B cell (primary cell): ENCODE measurements at regions not wholly inside any gene's neighbourhood (a gene's known extent, or its start where the extent isn't known, plus 50 kb on each side); places are given as distances from the start of the nearest gene placed in this dataset.

Experiments
- EZH2 ChIP-seq: IDR thresholded peaks from 2 replicates; pipeline ENCODE4 v1.6.1; 2012; ENCODE audit warnings: borderline replicate concordance, low read depth, mild to moderate bottlenecking, moderate library complexity, low read length; ENCODE audit not compliant: insufficient read depth, poor library complexity, severe bottlenecking
- TF ChIP-seq, protein P1 (sequence below): fragments of 200-600 bp; IDR thresholded peaks from one replicate; pipeline ENCODE4 v1.8.0; 2022; ENCODE audit warnings: antibody characterized with exemption, mild to moderate bottlenecking

DNA sequence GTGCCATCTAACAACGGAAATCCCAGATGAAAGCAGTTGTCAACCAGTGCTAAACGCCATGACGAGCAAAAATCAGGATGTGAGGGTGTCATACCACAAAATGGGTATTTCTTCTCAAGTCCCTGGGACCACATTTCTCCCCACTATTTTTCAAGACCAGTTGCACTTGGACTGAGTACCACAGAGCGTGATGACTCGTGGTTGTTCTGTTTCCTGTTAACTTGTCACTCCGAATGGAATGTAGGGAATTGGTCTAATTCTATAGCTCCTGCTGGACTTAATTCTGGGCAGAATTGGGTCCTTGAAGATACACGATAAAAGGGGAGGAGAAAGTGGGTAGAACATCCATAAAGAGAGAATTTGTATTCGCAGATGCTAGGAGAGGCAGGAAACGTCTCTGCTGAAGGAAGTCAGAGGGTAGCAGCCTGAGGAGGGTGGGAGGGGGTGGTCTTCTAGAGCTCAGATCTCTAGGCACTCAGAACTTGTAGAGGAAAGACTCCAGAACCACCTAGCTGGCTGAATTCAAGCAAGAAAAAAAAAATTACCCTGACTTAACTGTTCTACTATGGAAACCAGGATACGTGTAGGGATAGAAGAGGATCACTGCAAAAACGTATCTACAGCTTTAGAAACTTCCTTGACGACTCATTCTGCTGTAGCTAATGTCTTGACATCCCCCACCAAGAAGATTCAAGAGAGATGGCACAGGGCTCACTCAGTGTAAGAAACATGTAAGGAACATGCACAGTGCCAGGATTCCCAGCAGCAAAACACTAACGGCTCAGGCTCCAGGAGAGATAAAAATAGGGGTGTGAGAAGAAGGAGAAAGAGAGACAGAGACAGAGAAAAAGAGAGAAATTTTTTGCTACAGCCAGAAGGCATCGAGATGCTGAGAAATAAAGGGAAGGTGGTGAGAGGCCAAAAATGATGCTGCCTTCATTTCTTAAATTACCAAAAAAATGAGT is 494.7 kb downstream of the CD83 start:
- TF ChIP-seq, protein P1, sequence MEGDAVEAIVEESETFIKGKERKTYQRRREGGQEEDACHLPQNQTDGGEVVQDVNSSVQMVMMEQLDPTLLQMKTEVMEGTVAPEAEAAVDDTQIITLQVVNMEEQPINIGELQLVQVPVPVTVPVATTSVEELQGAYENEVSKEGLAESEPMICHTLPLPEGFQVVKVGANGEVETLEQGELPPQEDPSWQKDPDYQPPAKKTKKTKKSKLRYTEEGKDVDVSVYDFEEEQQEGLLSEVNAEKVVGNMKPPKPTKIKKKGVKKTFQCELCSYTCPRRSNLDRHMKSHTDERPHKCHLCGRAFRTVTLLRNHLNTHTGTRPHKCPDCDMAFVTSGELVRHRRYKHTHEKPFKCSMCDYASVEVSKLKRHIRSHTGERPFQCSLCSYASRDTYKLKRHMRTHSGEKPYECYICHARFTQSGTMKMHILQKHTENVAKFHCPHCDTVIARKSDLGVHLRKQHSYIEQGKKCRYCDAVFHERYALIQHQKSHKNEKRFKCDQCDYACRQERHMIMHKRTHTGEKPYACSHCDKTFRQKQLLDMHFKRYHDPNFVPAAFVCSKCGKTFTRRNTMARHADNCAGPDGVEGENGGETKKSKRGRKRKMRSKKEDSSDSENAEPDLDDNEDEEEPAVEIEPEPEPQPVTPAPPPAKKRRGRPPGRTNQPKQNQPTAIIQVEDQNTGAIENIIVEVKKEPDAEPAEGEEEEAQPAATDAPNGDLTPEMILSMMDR = no peak
- TF ChIP-seq EZH2 = no peak
